ENCODE measurements at regions not wholly inside any gene's neighbourhood (a gene's known extent, or its start where the extent isn't known, plus 50 kb on each side); places are given as distances from the start of the nearest gene placed in this dataset.

GRCh38 chr1:184826001-184826400 lies 71.3 kb upstream of the EDEM3 start:
- TF ChIP-seq BHLHE40 (IDR thresholded peaks at IDR 0.05; ENCODE audit: borderline replicate concordance): no peak
- no peak for TF ChIP-seq ARNT (IDR thresholded peaks at IDR 0.05)
- no peak for TF ChIP-seq CTBP1 (IDR thresholded peaks at IDR 0.05; ENCODE audit: borderline replicate concordance)
- no peak for TF ChIP-seq FOXA1 (IDR thresholded peaks at IDR 0.05)
- TF ChIP-seq PKNOX1 (IDR thresholded peaks at IDR 0.05): no peak
- TF ChIP-seq HDGF (IDR thresholded peaks at IDR 0.05; ENCODE audit: borderline replicate concordance): no peak
- TF ChIP-seq NFRKB (IDR thresholded peaks at IDR 0.05): no peak
- TF ChIP-seq FOXK2 (IDR thresholded peaks at IDR 0.05): no peak
- no peak for TF ChIP-seq LEF1 (IDR thresholded peaks at IDR 0.05; ENCODE audit: borderline replicate concordance)
- TF ChIP-seq SP1 (IDR thresholded peaks at IDR 0.05): no peak
- no peak for TF ChIP-seq FOXM1 (IDR thresholded peaks at IDR 0.05; ENCODE audit: borderline replicate concordance)
- no peak for TF ChIP-seq ZNF384 (IDR thresholded peaks at IDR 0.05)

All from HEK293T (cell line).